Kidney capillary endothelial cell (primary cell): ENCODE measurements at regions not wholly inside any gene's neighbourhood (a gene's known extent, or its start where the extent isn't known, plus 50 kb on each side); places are given as distances from the start of the nearest gene placed in this dataset.

Source experiments
- DNase-seq: peaks from one replicate; pipeline ENCODE4 v3.0.0-alpha.2; 2018; ENCODE audit warnings: low spot score

- no peak for DNase-seq
Measured at GRCh38 chr11:30811226-30811755, 225.1 kb upstream of the MPPED2 start.

GRCh38 chr11:30810116-30810515 lies 224.0 kb upstream of the MPPED2 start:
- no peak for DNase-seq

- no peak for DNase-seq
Measured at GRCh38 chr11:30801357-30801756, 215.2 kb upstream of the MPPED2 start.

GRCh38 chr11:30800904-30801303 lies 214.8 kb upstream of the MPPED2 start:
- DNase-seq: no peak

GRCh38 chr11:30798547-30799236 lies 212.5 kb upstream of the MPPED2 start:
- no peak for DNase-seq

- DNase-seq: no peak
Measured at GRCh38 chr11:30789270-30789669, 203.1 kb upstream of the MPPED2 start.

GRCh38 chr11:30788849-30789248 lies 202.7 kb upstream of the MPPED2 start:
- DNase-seq: no peak

GRCh38 chr11:30786256-30787110 lies 200.3 kb upstream of the MPPED2 start:
- DNase-seq: no peak

- DNase-seq: no peak
Measured at GRCh38 chr11:30778596-30778995, 192.4 kb upstream of the MPPED2 start.

- no peak for DNase-seq
Measured at GRCh38 chr11:30775233-30775522, 189.0 kb upstream of the MPPED2 start.

GRCh38 chr11:30774496-30775232 lies 188.5 kb upstream of the MPPED2 start:
- DNase-seq: no peak

- DNase-seq: no peak
Measured at GRCh38 chr11:30772908-30773307, 186.8 kb upstream of the MPPED2 start.

GRCh38 chr11:30763951-30764350 lies 177.8 kb upstream of the MPPED2 start:
- no peak for DNase-seq

GRCh38 chr11:30762188-30762587 lies 176.0 kb upstream of the MPPED2 start:
- no peak for DNase-seq

- no peak for DNase-seq
Measured at GRCh38 chr11:30760345-30760744, 174.2 kb upstream of the MPPED2 start.

GRCh38 chr11:30758946-30759504 lies 172.9 kb upstream of the MPPED2 start:
- no peak for DNase-seq

GRCh38 chr11:30758518-30758917 lies 172.4 kb upstream of the MPPED2 start:
- DNase-seq: no peak

- peak; percentile 71 for DNase-seq
Measured at GRCh38 chr11:30758012-30758411, 171.9 kb upstream of the MPPED2 start.

GRCh38 chr11:30753994-30754393 lies 167.8 kb upstream of the MPPED2 start:
- DNase-seq: no peak

- no peak for DNase-seq
Measured at GRCh38 chr11:30753504-30753903, 167.4 kb upstream of the MPPED2 start.

GRCh38 chr11:30749268-30749667 lies 163.1 kb upstream of the MPPED2 start:
- DNase-seq: no peak

GRCh38 chr11:30741039-30741550 lies 154.9 kb upstream of the MPPED2 start:
- DNase-seq: no peak
